DOHH2 (cell line): ENCODE measurements at regions not wholly inside any gene's neighbourhood (a gene's known extent, or its start where the extent isn't known, plus 50 kb on each side); places are given as distances from the start of the nearest gene placed in this dataset.

Source experiments
- EZH2phosphoT487 ChIP-seq: fragments of 200-600 bp; sonication (generic); IDR thresholded peaks from 2 replicates; pipeline ENCODE4 v1.6.1; 2017; ENCODE audit warnings: borderline replicate concordance, mild to moderate bottlenecking, antibody characterized with exemption, low read length, moderate library complexity, mixed read lengths
- TF ChIP-seq, protein P1 (sequence below): fragments of 200-600 bp; sonication (generic); IDR thresholded peaks from one replicate; pipeline ENCODE4 v1.5.1; 2014; ENCODE audit warnings: antibody characterized with exemption, mild to moderate bottlenecking, low read depth, low read length; ENCODE audit not compliant: poor library complexity, severe bottlenecking

DNA sequence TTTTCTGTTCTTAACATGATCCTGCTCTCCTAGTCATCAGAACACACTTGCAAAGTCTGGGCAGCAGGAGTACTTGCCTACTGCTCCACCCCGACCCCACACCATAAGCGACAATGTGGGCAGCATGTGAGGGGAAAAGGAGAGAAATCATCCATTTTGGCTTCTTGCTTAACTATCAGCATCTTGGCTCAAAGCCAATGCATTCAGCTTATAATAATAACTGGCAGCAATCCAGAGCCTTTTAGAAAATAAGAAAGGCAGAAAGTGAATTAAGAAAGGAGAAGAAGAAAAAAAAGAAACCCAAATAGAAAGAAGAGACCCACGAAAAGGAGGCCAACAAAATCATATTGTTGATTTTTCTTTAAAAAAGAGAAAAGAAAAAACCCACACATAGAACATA is 930.8 kb downstream of the BCL11B start:
- TF ChIP-seq, protein P1, sequence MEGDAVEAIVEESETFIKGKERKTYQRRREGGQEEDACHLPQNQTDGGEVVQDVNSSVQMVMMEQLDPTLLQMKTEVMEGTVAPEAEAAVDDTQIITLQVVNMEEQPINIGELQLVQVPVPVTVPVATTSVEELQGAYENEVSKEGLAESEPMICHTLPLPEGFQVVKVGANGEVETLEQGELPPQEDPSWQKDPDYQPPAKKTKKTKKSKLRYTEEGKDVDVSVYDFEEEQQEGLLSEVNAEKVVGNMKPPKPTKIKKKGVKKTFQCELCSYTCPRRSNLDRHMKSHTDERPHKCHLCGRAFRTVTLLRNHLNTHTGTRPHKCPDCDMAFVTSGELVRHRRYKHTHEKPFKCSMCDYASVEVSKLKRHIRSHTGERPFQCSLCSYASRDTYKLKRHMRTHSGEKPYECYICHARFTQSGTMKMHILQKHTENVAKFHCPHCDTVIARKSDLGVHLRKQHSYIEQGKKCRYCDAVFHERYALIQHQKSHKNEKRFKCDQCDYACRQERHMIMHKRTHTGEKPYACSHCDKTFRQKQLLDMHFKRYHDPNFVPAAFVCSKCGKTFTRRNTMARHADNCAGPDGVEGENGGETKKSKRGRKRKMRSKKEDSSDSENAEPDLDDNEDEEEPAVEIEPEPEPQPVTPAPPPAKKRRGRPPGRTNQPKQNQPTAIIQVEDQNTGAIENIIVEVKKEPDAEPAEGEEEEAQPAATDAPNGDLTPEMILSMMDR = no peak
- no peak for TF ChIP-seq EZH2phosphoT487
